Kidney (tissue), 13 donors: ENCODE measurements at regions not wholly inside any gene's neighbourhood (a gene's known extent, or its start where the extent isn't known, plus 50 kb on each side); places are given as distances from the start of the nearest gene placed in this dataset.

ENCODE experiments used
- DNase-seq, 5 donors: peaks; one replicate each; pipeline ENCODE4 v3.0.0-alpha.2; 2013 to 2020
- FAIRE-seq: peaks from 2 replicates; lab custom pipeline; 2012; peaks lifted over from hg19 to GRCh38; lab: Jason Lieb, UNC
- H3K27ac ChIP-seq, 2 donors: one replicate each; pipeline ENCODE4 v1.7.0; 2013; ENCODE audit warnings: low read depth in 2 of 2, low read length in 2 of 2, inconsistent platforms in 1 of 2
- H3K27me3 ChIP-seq: one replicate; pipeline ENCODE4 v1.7.1; 2013; ENCODE audit warnings: low read length, inconsistent platforms; ENCODE audit not compliant: control insufficient read depth, insufficient read depth
- H3K36me3 ChIP-seq, 3 donors: one replicate each; pipeline versions ENCODE4 v1.7.0 to v1.7.1; 2013; ENCODE audit warnings: low read length in 3 of 3, control low read depth in 1 of 3, inconsistent platforms in 1 of 3; ENCODE audit not compliant: insufficient read depth in 3 of 3, control insufficient read depth in 2 of 3
- H3K4me1 ChIP-seq, 3 donors: one replicate each; pipeline versions ENCODE4 v1.7.0 to v1.7.1; 2013; ENCODE audit warnings: low read length in 3 of 3, inconsistent platforms in 1 of 3, low read depth in 1 of 3; ENCODE audit not compliant: control insufficient read depth in 2 of 3, insufficient read depth in 2 of 3
- H3K4me3 ChIP-seq, 3 donors: one replicate each; pipeline versions ENCODE4 v1.7.0 to v1.8.1; 2013; ENCODE audit warnings: low read length in 3 of 3, control low read depth in 1 of 3, inconsistent platforms in 1 of 3
- H3K9ac ChIP-seq, 3 donors: one replicate each; pipeline versions ENCODE4 v1.7.0 to v1.7.1; 2013; ENCODE audit warnings: low read length in 3 of 3, control low read depth in 1 of 3, inconsistent platforms in 1 of 3
- H3K9me3 ChIP-seq, 3 donors: one replicate each; pipeline versions ENCODE4 v1.7.0 to v1.7.1; 2013; ENCODE audit warnings: low read length in 3 of 3, control low read depth in 1 of 3, inconsistent platforms in 1 of 3; ENCODE audit not compliant: control insufficient read depth in 2 of 3, insufficient read depth in 1 of 3
- intact Hi-C: fragments of 100-400 bp; cut with DNase I; formaldehyde crosslinking; loops from one replicate; pipeline ENCODE4 v1.11.1; 2022
- TF ChIP-seq, protein P1 (sequence below): IDR thresholded peaks from 3 replicates; pipeline ENCODE4 v1.5.1; 2012; ENCODE audit warnings: mild to moderate bottlenecking, moderate library complexity, borderline replicate concordance; ENCODE audit not compliant: insufficient read depth; ENCODE audit errors: extremely low read depth
- donor health status: control.
- donor health status: control.
- donor health status: control.
- donor health status: control.
- donor health status: control.
- donor health status: DM: yes; HTN: yes; CAD: no.
- donor health status: Normal renal cell carcinoma (clear cell type).

- Histone ChIP-seq H3K4me1 (no peaks in the 10 kb centered on the region), H3K9me3 (no peaks in the 10 kb centered on the region), H3K27ac (no peak overlapping the region), H3K27me3 (no peaks in the 10 kb centered on the region), H3K9ac (no peak overlapping the region), H3K36me3 (no peaks in the 10 kb centered on the region), H3K4me3 (no peak overlapping the region)
- intact Hi-C loops, result no loop called here
- TF ChIP-seq, protein P1, sequence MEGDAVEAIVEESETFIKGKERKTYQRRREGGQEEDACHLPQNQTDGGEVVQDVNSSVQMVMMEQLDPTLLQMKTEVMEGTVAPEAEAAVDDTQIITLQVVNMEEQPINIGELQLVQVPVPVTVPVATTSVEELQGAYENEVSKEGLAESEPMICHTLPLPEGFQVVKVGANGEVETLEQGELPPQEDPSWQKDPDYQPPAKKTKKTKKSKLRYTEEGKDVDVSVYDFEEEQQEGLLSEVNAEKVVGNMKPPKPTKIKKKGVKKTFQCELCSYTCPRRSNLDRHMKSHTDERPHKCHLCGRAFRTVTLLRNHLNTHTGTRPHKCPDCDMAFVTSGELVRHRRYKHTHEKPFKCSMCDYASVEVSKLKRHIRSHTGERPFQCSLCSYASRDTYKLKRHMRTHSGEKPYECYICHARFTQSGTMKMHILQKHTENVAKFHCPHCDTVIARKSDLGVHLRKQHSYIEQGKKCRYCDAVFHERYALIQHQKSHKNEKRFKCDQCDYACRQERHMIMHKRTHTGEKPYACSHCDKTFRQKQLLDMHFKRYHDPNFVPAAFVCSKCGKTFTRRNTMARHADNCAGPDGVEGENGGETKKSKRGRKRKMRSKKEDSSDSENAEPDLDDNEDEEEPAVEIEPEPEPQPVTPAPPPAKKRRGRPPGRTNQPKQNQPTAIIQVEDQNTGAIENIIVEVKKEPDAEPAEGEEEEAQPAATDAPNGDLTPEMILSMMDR, result no peak
- FAIRE-seq (no peak), DNase-seq (no peak)
Observed at GRCh38 chr13:90201676-90202460, 1145.6 kb upstream of the MIR17HG start.

- TF ChIP-seq, protein P1, result no peak
- intact Hi-C loops, result no loop called here
- Histone ChIP-seq H3K27ac (no peak overlapping the region), H3K9ac (no peak overlapping the region), H3K27me3 (no peaks in the 10 kb centered on the region), H3K4me1 (no peaks in the 10 kb centered on the region), H3K9me3 (no peaks in the 10 kb centered on the region), H3K4me3 (no peak overlapping the region), H3K36me3 (no peaks in the 10 kb centered on the region)
- FAIRE-seq (no peak), DNase-seq (no peak)
Observed at GRCh38 chr13:90205081-90205480, 1142.4 kb upstream of the MIR17HG start.

GRCh38 chr13:90205911-90206310 is 1141.6 kb upstream of the MIR17HG start:
- FAIRE-seq, result no peak
- TF ChIP-seq, protein P1, result no peak
- intact Hi-C loops, result no loop called here

More at GRCh38 chr13:90205911-90206310, 1141.6 kb upstream of the MIR17HG start:
- H3K4me1 ChIP-seq, result no peaks in the 10 kb centered on the region
- DNase-seq, result no peak
- no peaks in the 10 kb centered on the region for H3K36me3 ChIP-seq
- H3K27me3 ChIP-seq, result no peaks in the 10 kb centered on the region
- H3K4me3 ChIP-seq, result no peak overlapping the region
- H3K9ac ChIP-seq, result no peak overlapping the region
- no peaks in the 10 kb centered on the region for H3K9me3 ChIP-seq
- H3K27ac ChIP-seq, result no peak overlapping the region
